NCI-H2227 (cell line): ENCODE measurements at regions not wholly inside any gene's neighbourhood (a gene's known extent, or its start where the extent isn't known, plus 50 kb on each side); places are given as distances from the start of the nearest gene placed in this dataset.

Source experiments
- DNase-seq: peaks from one replicate; lab custom pipeline; 2025; ENCODE audit not compliant: unreplicated experiment; lab: John Stamatoyannopoulos, UW

DNA sequence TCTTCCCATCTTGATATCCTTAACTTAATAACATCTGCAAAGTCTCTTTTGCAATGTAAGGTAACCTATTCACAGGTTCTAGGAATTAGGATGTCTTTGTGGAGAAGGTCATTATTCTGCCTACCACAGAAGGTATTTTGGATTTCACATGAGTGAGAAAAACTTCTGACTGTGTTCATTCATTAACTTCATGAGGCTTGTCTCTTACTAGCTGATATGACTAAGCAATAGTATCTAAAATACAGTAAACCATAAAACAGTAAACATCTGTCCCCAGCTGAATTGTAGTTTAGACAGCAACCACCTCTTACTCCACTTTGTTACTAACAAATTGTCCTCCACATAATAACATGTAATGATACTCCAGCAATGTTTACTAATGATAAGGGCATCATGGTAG lies 198.1 kb downstream of the SEC23A start:
- DNase-seq: no peak

DNA sequence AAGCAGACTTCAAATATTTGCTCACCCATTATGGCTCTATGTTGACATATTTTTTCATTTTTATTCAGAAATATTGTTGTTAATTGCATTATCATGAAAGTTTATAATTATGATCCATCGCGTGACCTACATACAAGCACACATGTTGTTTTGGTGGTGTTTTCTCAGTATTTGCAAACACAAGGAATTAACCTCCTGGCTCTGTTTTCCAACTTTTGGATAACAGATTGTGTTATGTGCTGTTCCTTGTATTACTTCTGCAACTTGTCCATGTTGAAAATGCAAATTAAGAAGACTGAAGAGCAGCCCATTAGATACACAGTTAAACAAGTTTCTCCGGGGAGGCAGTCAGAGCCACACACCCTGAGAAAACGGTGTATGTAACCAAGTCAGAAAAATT lies 201.2 kb downstream of the SEC23A start:
- no peak for DNase-seq

DNA sequence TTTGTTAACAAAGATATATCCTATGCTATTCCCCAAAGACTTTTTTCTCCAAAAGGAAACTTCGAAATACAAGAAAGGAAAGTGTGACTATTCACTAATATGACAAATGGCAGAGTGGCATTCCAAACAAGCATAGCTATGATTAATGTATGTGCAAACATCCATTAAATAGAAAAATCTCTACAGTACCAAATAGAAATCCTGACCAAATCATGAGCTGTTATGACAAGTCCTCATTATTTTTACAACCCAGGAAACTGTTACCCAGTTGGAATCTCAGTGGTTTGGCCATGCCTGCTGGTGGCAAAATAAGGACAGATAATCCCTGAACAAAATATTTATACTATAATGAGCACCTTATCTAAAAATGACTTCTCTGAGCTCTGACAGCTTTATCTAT lies 202.1 kb downstream of the SEC23A start:
- DNase-seq: no peak

DNA sequence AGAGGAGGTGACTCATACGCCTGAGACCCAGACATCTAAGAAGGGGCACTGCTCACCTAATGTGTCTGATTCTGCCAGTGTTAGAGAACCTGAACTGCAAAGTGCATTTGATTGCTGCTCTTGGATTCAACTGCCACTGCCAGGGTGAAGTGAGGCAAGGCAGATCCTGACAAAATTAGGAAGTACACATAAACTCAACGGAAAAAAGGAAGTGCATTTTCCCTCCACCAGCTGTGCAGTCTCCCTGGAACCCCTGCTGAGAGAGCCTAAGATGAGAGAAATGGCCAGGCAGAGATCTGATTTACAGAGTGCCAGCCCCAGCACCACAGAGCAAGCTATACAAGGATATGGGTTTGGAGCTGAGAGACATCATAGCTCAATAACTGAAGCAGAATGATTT lies 215.3 kb downstream of the SEC23A start:
- DNase-seq: no peak

DNA sequence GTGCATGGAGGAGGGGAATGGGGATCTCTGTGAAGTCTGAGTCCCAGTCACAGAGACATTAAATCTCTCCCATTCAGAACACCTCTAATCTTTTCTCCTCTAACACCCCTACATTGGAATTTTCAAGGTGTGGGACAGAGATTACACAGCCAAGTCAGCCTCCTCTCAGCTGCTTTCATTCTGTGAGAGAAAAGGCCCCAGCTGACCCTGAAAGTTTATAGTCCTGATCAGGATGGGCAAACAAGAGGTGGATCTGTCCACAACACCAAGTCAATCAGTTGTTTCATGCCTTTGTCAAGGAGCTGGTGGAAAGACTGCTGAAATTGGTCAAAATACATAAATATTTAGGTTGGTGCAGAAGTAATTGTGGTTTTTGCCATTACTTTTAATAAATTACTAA lies 218.9 kb downstream of the SEC23A start:
- DNase-seq: no peak

DNA sequence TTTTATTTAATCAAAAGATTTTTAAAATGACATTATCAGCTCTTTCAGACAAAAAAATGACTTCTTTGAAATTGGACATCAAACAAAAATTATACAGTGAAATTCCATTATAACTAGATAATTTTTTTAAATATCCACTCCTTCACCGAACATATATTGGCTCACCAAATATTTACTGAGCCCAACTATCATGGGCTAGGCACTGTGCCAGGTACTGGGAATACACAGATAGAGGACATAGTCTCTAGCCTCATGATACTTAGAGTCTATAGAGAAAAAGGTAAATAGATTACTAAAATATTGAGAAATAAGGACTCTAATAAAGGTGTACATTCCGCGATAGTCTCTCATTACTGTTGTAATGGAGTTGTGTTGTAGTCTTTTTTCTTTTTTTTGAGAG lies 219.9 kb downstream of the SEC23A start:
- DNase-seq: no peak

DNA sequence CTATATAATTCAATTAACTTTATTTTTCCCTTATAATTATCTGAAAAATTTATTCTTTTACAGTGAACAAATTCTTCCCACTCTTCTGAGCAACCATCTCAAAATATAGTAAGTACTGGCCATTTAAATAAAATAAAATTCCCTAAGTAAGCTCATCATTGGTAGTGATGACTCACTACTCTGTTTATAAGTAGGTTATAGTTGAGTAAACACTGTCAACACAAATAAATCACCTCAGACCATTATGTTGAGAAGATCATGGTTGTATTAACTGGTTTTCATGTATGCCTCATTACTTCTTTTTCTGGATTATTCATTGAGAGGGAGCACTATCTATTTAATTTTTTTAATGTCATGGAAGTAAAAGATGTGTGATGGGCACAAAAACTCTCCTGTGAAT lies 220.5 kb downstream of the SEC23A start:
- no peak for DNase-seq

DNA sequence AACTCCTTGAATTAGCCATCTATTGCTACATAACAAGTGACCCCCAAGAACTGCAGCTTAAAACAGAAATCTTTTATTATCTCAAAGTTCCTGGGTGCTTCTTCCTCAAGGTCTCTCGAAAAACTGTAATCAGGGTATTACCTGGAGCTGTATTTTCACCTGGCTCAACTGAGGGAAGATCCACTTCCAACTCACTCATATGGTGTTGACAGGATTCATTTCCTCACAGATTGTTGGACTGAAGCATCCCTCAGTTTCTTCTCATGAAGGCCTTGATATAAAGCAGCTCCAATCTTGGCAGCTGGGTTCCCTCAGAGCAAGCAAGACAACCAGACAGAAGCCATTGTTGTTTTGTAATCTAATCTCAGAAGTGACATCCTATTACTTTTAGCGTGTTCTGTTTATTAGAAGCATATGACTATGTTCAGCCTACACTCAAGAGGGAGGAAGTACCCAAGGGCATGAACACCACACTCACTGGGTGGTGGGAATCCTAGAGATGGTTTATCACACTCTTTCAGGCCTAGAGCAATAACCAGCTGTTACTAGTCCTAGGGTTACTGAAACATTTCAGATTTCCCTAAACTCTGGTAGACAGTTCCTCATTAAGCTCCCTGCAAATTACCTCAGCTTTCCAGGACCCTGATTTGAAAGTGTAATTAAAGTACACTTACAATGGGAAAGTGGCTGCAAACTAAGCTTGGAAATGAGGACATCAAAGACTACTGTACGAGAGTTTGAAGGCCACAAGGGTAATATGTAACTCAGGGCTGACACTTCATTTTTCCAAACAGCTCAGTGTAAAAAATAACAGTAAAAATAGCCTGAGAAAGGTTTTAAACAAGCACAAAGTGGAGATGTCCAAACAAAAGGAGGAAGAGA lies 222.2 kb downstream of the SEC23A start:
- DNase-seq: no peak

DNA sequence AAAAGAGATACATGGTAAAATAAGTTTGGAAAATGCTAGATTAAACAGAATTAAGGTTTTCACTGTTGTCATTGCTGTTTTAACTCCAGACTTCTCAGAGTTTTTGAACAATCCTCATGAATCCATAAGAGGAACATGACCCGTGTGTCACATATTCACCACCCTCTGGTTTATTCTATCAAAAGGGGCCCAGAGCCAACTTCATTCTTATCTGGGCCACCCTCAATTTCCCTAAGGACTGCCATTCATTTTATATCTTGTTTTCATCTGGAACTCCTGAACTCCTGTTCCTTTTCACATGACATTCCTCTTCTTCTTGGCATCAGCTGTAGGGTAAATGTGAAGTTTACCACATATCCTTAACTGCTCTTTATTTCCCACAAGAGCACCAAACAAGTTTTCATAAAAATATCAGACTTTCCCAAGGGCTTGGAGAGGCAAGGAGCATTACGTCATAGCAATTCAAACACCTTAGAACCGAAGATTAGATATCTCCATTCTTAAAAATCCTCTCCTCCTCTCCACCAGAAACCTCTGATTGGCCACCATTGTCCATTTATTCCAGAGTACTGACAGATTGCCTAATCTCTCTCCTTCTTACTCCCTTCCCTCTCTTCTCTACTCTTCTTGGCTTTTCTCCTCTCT lies 225.2 kb downstream of the SEC23A start:
- no peak for DNase-seq

DNA sequence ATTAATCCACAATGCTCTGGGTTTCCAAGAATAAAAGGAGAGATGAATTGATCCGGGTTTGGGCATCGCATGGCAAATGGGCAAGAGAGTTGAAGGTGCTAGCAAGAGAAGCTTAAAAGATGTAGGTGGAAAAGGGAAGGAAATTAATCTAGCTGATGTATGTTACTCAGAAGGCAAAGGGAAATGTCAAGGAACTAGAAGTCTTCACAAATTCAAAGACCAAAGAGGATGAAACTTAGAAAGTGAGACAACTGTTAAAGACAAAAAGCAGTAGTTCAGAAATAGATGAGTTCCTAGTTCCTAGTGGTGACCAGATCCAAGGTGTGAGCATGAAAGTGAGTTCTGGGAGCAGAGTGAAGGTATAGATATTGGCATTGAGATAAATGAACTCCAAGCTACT lies 228.3 kb downstream of the SEC23A start:
- DNase-seq: no peak

DNA sequence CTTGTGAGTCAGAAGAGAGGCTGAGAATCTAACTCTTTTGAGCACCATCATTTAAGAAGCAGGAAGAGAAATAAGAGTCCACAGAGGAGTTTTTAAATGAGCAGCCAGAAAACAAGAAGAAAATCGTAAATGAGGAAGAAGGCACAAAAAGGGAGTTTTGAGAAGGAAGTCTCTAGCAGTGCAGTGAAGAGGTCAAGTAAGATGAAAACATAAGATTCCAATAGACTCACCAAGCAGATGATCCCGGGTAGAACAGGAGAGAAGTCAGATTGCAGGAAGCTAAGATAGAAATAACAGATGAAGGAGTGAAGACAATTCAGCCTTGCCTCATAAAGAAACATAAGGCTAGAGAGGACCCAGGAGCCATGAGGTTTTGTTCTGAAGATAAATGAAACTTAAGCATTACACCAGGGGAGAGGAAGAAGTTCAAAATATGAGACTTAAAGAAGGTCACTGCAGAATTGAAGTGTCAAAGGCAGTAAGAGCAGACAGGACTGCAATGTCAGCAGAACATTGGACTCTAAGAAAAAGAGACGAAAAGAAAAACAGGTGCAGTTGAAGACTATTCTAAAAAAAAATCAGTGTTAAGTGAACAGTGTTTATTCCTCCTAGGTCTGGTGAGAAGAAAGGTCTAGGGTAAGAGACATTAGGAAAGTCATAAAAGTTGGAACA lies 229.0 kb downstream of the SEC23A start:
- no peak for DNase-seq

DNA sequence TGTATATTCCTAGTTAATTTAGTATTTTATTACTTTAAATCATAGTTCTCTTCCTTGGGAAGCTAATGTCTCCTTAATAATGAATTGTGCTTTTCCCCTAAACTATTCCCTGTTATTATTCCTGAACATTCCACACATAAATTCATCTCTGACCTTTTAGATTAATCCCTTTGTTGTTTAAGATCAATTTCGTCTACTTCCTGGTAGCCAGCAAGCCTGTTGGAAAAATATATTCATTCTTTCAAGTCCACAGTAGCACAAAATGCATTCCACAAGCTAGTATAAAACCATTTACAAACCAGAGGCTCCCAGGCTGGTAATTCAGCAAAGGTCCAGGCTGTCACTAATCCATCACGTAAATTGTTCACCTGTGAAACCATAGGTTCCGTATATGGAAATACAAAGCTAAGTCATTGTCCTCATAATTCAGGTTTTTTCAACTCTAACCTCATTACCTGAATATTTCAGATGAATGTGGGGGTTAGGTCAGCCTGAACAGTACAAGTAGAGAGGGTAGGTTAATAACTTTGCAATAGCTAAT lies 232.7 kb downstream of the SEC23A start:
- no peak for DNase-seq

DNA sequence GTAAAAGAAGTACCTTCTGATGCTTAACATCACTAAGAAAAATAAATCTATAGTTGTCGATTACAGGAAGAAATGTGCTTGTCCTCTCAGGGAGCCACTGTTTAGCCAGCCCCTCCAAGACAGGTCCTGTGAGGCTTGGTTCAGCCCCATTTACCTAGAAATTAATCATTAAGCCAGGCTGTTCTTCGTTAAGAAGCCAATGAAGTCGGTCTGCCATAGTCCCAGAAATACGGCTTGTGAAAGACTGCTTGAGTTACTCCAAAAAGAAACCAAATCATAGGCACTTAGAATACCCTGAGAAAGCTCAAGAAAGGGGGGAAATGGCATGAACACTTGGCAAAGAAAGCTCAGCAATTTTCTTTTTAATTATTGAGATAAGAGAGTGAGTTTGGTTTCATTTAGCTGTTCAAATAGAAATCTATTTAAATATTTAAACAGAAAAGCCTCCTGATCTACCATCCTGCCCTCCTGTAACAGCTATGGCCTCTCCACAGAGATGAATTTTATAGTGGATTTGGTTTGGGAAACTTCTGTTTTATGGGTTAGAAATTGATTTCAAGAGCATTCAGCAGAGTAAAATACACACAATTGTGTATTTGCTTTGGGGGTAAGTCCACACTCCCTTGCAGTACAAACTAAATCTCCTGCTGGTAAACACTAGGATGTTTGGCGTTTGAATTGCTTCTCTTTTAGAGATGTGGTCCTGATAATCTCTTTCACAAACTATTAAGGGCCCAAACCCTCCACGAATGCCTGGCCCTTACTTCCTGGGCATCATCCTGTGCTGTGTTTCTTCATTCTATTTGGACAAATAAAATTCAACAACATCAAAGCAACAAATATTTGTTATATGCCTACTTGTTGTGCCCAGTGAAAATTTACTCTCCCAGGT lies 234.4 kb downstream of the SEC23A start:
- no peak for DNase-seq

DNA sequence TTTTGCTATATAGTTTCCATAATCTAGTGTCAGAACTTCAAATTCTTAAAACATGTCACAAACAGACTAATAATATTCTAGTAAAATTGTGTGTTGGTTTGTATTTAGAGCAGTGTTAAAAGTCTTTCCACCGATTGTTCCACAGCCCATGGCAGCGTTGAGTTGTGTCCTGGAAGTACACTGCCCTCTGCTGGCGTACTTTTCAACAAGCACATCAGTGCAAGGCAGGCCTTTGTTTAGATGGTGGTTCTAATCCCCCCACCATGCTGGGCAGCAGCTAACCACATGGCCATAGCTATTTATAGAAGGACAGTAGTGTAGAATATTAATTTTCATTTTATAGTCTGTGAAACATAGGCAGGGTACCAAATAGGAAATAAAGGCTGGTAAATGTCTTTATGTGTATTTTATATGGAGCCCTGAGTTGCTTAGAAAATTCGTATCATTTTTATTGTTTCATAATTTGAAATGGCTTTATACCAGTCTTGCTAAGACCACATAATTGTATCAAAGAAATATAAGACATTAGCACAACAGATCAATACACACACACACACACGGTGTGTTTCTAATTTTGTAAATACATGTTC lies 235.4 kb downstream of the SEC23A start:
- DNase-seq: peak; percentile 80

DNA sequence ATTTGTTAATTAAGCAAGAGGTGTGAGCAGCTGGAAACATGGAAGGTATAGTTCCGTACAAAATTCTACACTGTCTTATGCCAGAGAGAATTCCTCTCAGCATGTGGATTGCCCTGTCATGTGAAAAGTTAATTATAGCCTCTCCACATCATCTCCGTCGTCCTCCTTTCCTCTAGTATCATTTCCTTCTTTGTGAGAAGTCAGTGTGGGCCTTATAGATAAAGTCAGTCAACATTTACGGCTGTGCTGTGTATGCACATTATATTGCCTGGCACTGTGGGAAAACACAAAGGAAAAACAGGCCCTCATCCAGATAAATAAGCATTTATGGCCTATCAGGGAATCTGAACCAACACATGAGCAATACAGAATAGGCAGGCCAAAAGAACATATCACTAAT lies 236.6 kb downstream of the SEC23A start:
- DNase-seq: peak; percentile 31

DNA sequence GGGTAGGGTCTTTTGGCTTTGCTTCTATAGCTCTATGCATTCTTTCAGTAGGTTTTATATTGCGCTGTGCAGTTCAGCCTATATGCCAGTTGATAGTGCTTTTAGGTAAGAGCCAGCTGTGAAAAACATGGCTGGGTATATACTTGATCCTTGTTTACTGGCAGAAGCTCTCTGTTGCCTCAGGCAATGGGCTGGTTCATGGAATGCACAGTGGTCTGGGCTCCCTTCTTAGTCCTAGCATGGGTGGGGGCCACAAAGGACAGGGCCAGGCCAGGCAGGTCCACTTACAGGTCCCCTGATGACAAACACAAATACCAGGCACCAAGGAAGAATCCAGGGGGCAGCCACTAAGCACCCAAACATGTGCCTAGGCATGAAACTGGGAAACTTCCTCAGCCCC lies 240.7 kb downstream of the SEC23A start:
- no peak for DNase-seq

DNA sequence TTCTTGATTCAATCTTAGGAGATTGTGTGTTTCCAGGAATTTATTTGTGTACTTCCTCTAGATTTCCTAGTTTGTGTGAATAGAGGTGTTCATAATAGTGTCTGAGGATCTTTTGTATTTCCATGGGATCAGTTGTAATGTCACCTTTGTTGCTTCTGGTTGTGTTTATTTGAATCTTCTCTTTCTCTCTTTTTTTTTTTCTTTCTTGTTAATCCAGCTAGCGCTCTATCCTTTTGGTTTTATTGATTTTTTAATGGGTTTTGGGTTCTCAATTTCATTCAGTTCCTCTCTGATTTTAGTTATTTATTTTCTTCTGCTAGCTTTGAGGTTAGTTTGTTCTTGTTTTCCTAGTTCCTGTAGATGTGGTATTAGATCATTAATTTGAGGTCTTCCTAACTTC lies 242.5 kb downstream of the SEC23A start:
- no peak for DNase-seq

DNA sequence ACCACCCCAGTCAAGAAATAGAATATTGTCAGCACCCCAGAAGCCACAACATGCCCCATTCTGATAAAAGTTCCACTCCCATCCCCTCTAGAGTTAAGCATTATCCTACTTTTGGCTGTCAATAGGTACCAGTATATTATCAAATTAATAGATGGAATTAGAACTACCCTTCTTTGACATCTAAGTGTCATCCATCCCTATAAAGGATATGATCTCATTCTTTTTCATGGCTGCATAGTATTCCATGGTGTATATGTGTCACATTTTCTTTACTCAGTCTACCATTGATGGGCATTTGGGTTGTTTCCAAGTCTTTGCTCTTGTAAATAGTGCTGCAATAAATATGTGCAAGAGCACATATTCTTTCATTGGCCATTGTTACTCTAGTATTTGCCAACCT lies 246.2 kb downstream of the SEC23A start:
- DNase-seq: no peak

DNA sequence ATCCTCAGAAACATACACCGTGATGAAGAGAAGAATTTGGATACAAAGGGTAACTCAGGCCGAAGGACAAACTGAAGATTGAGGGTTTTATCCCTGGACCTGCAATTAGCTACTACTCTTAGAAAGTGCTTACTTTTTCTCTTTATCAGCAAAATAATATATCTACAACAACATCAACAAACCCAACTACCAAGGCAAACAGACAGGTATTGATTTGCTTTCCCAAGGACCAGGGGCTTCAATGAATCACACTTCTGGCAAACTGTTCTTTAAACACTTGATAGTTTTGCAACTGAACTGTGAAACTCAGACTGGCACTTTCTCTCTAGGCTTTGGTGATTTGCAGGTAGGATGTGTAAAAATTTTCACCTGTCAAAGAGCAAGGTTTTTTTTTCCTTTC lies 247.5 kb downstream of the SEC23A start:
- no peak for DNase-seq

DNA sequence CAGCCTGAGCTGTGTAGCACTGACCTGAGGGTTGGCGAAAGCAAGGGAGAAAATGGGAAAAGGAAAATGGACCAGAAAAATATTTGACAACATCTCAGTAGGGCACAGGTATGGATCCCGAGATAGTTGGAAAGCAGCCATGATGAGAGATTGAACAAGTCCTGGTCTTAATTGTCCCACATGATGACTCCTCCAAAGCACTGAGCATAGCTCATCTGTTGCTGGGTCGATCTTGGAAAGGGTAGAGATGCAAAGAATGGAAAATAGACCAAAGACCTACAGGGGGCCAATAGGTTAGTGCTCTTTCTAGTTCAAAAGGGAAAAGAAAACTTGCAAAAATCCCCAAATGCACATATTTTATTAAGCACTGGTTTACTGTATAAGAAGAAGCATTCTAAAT lies 251.9 kb downstream of the SEC23A start:
- DNase-seq: no peak

DNA sequence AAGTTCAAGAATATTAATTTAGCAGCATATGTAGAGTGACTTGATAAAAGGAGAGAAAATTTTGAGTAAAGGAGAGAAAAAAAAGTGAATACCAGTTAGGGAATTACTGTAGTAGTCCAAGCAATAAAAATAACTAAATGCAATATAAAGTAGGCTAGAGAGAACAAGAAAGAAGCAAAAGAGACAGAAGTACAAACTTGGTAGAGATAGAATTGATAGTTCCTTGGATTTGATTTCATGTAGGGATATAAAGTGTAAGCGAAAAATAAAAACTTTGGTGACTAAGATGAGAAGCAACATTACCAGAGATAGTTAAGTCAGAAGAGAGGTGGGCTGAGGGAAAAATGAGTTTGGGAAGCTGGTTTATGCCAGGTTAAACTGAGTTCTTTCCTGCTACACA lies 252.4 kb downstream of the SEC23A start:
- DNase-seq: no peak
